ENCODE measurements at regions not wholly inside any gene's neighbourhood (a gene's known extent, or its start where the extent isn't known, plus 50 kb on each side); places are given as distances from the start of the nearest gene placed in this dataset.

- Histone ChIP-seq H3K9me3 (no peaks in the 10 kb centered on the region), H3K27ac (no peak overlapping the region), H3K36me3 (no peaks in the 10 kb centered on the region), H3K4me3 (ENCODE audit: low read depth in 1 of 2, low read length in 1 of 2) (no peak overlapping the region), H3K27me3 (no peaks in the 10 kb centered on the region), H3K4me1 (ENCODE audit: control insufficient read depth in 1 of 2, insufficient read depth in 1 of 2, low read depth in 1 of 2, low read length in 1 of 2) (no peaks in the 10 kb centered on the region)
- TF ChIP-seq CTCF (IDR thresholded peaks at IDR 0.05), result no peak
Observed at GRCh38 chr6:126803769-126804168, 314.7 kb upstream of the RSPO3 start.

DNA sequence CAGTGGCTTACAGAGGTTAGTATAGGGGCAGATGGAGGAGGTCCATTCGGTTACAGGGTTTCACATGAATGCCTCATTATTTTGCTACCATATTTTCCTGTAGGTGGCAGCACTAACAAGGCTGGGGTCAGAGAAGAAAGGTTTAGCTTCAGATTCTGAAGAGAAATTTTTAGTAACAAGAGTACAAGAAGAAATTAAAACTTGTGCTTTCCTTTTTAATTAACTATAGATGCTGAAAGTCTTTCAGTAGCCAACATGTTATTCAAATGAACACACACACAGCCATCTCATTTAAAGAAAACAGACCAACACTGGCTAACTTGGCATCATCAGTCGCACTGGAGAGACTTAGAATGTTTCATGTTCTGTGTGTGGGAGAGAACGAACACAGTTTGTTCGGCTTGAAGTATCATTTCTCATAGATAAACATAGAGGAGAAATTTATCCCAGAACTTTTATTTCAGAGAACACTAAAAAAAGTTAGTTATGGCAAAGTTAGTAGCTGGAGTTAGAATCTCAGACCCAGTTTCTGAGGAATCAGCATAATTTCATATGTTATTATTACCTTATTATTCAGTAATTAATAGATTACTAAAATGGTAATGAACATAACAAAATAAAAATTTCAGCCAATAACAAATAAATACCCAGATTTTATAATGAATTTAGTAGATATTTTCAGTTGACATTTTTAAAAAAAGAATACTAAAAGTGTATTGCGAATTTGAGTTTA lies 314.0 kb upstream of the RSPO3 start:
- Histone ChIP-seq H3K9me3 (no peaks in the 10 kb centered on the region), H3K27me3 (no peaks in the 10 kb centered on the region), H3K27ac (no peak overlapping the region), H3K4me1 (ENCODE audit: control insufficient read depth in 1 of 2, insufficient read depth in 1 of 2, low read depth in 1 of 2, low read length in 1 of 2) (no peaks in the 10 kb centered on the region), H3K4me3 (ENCODE audit: low read depth in 1 of 2, low read length in 1 of 2) (no peak overlapping the region), H3K36me3 (no peaks in the 10 kb centered on the region)
- TF ChIP-seq CTCF (IDR thresholded peaks at IDR 0.05), result no peak

DNA sequence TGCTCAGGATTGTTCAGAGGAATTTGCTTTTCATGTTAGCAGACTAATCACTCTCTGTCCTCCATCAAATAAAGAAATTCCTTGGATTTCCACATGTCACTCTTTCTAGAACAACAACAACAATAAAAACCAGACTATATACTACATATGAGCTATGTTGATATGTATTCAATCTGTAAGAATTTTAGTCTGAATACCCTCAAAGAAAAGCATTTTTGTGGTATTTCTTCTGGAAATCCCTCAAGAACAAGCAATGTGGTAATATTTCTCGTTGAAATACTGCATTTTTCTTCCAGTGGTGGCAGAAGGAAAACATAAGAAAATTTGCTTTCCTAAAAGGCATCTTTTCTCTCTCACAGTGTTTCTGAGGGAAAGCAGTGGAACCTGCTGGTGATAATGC lies 312.6 kb upstream of the RSPO3 start:
- Histone ChIP-seq H3K9me3 (no peaks in the 10 kb centered on the region), H3K36me3 (no peaks in the 10 kb centered on the region), H3K27ac (no peak overlapping the region), H3K4me3 (ENCODE audit: low read depth in 1 of 2, low read length in 1 of 2) (no peak overlapping the region), H3K4me1 (ENCODE audit: control insufficient read depth in 1 of 2, insufficient read depth in 1 of 2, low read depth in 1 of 2, low read length in 1 of 2) (no peaks in the 10 kb centered on the region), H3K27me3 (no peaks in the 10 kb centered on the region)
- no peak for TF ChIP-seq CTCF (IDR thresholded peaks at IDR 0.05)

DNA sequence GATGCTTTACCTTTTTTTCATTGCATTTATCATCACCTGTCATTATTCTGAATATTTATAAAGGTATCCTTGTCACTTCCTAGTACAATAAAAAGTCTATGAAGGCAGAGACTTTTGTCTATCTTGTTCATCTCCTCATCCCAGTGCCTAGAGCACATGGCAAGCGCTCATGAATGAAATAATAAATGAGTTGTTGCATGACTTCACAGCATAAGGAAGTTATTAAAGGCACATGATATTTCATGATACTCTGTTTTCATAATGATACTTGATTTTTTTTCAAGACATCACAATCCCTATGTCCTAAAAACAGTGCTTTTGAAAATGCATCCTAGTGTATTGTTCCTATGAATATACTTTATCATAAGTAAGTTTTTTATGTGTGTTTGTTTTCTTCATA lies 310.6 kb upstream of the RSPO3 start:
- no peaks in the 10 kb centered on the region for H3K27me3 ChIP-seq
- no peaks in the 10 kb centered on the region for H3K36me3 ChIP-seq
- H3K27ac ChIP-seq, result no peak overlapping the region
- H3K4me3 ChIP-seq (ENCODE audit: low read depth in 1 of 2, low read length in 1 of 2), result no peak overlapping the region
- no peak for TF ChIP-seq CTCF (IDR thresholded peaks at IDR 0.05)
- H3K4me1 ChIP-seq (ENCODE audit: control insufficient read depth in 1 of 2, insufficient read depth in 1 of 2, low read depth in 1 of 2, low read length in 1 of 2), result no peaks in the 10 kb centered on the region
- H3K9me3 ChIP-seq, result no peaks in the 10 kb centered on the region

DNA sequence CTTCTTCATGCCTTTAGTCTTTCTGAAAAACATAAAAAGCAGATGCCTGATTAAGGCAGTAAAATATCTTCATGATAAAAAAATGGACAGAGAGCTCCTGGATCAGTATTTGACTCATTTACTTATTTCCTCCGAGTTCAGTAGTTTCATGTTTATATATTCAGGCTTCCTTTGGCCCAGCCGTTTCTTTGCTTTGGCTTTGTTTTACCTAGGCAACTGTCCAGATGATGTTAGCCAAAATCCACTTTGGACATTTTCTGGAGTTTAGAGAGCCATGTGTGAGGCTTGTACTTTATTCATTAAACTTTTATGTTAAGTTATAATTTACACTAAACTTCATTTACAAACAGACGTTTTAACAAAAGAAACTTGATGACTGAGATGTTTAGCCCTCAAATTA lies 307.1 kb upstream of the RSPO3 start:
- H3K4me3 ChIP-seq (ENCODE audit: low read depth in 1 of 2, low read length in 1 of 2), result no peak overlapping the region
- H3K9me3 ChIP-seq, result no peaks in the 10 kb centered on the region
- no peaks in the 10 kb centered on the region for H3K27me3 ChIP-seq
- no peak overlapping the region for H3K27ac ChIP-seq
- H3K36me3 ChIP-seq, result no peaks in the 10 kb centered on the region
- no peaks in the 10 kb centered on the region for H3K4me1 ChIP-seq (ENCODE audit: control insufficient read depth in 1 of 2, insufficient read depth in 1 of 2, low read depth in 1 of 2, low read length in 1 of 2)
- no peak for TF ChIP-seq CTCF (IDR thresholded peaks at IDR 0.05)

All from neutrophil (primary cell).